Ecto neural progenitor cell (in vitro differentiated cells): ENCODE measurements at regions not wholly inside any gene's neighbourhood (a gene's known extent, or its start where the extent isn't known, plus 50 kb on each side); places are given as distances from the start of the nearest gene placed in this dataset.
A peak's percentile ranks its signal among the peaks of the same experiment; 100 is the strongest.
"Not testable (repeated sequence)": the region's sequence is repeated elsewhere in the genome, so short reads cannot be mapped to it uniquely, and the experiment has no call there.

Experiments
- DNase-seq: peaks from one replicate; pipeline ENCODE4 v3.0.0-alpha.2; 2018; ENCODE audit warnings: low spot score

GRCh38 chr1:145553795-145554194 lies 54.0 kb upstream of the GPR89A start:
- DNase-seq, result not testable (repeated sequence)

GRCh38 chr1:145545055-145545454 lies 62.7 kb upstream of the GPR89A start:
- no peak for DNase-seq

GRCh38 chr1:145541685-145542084 lies 66.1 kb upstream of the GPR89A start:
- not testable (repeated sequence) for DNase-seq

- DNase-seq, result peak; percentile 46
Measured at GRCh38 chr1:145541246-145541645, 66.5 kb upstream of the GPR89A start.

- DNase-seq, result not testable (repeated sequence)
Measured at GRCh38 chr1:145538118-145538882, 69.5 kb upstream of the GPR89A start.

- DNase-seq, result not testable (repeated sequence)
Measured at GRCh38 chr1:145537003-145537402, 70.8 kb upstream of the GPR89A start.

- DNase-seq, result peak; percentile 48
Measured at GRCh38 chr1:145535461-145535860, 72.3 kb upstream of the GPR89A start.

- not testable (repeated sequence) for DNase-seq
Measured at GRCh38 chr1:145528068-145528564, 79.7 kb upstream of the GPR89A start.

GRCh38 chr1:145520159-145520558 lies 87.6 kb upstream of the GPR89A start:
- not testable (repeated sequence) for DNase-seq

GRCh38 chr1:145519302-145519701 lies 88.5 kb upstream of the GPR89A start:
- DNase-seq, result not testable (repeated sequence)

- DNase-seq, result not testable (repeated sequence)
Measured at GRCh38 chr1:145513017-145513416, 87.6 kb upstream of the NBPF20 start.

- DNase-seq, result not testable (repeated sequence)
Measured at GRCh38 chr1:145508053-145508452, 82.7 kb upstream of the NBPF20 start.

GRCh38 chr1:145505663-145506647 lies 80.6 kb upstream of the NBPF20 start:
- not testable (repeated sequence) for DNase-seq

- not testable (repeated sequence) for DNase-seq
Measured at GRCh38 chr1:145504834-145505413, 79.5 kb upstream of the NBPF20 start.

GRCh38 chr1:145504310-145504709 lies 78.9 kb upstream of the NBPF20 start:
- not testable (repeated sequence) for DNase-seq

- DNase-seq, result not testable (repeated sequence)
Measured at GRCh38 chr1:145500251-145500650, 74.8 kb upstream of the NBPF20 start.

- not testable (repeated sequence) for DNase-seq
Measured at GRCh38 chr1:145495077-145495871, 69.9 kb upstream of the NBPF20 start.

GRCh38 chr1:145488193-145488933 lies 63.0 kb upstream of the NBPF20 start:
- not testable (repeated sequence) for DNase-seq

GRCh38 chr1:145487156-145487555 lies 61.8 kb upstream of the NBPF20 start:
- DNase-seq, result not testable (repeated sequence)

GRCh38 chr1:145484257-145484656 lies 58.9 kb upstream of the NBPF20 start:
- not testable (repeated sequence) for DNase-seq
